Aorta (tissue), 5 donors: ENCODE measurements at regions not wholly inside any gene's neighbourhood (a gene's known extent, or its start where the extent isn't known, plus 50 kb on each side); places are given as distances from the start of the nearest gene placed in this dataset.
A peak's percentile ranks its signal among the peaks of the same experiment; 100 is the strongest.
"Not testable (repeated sequence)": the region's sequence is repeated elsewhere in the genome, so short reads cannot be mapped to it uniquely, and the experiment has no call there.

Source experiments
- ATAC-seq: fragments of 200-7000 bp; cut with Tn5 transposase; one replicate; pipeline ENCODE4 v1.9.1; 2022; ENCODE audit warnings: moderate library complexity; ENCODE audit not compliant: low FRiP score
- DNase-seq, 2 donors: peaks; one replicate each; pipeline ENCODE4 v3.0.0-alpha.2; 2020
- H3K27ac ChIP-seq, 2 donors: one replicate each; pipeline ENCODE4 v1.5.1; 2013; ENCODE audit warnings: low read length in 2 of 2, mild to moderate bottlenecking in 2 of 2, moderate library complexity in 2 of 2, control low read depth in 1 of 2, inconsistent platforms in 1 of 2, low read depth in 1 of 2
- H3K27me3 ChIP-seq, 2 donors: one replicate each; pipeline ENCODE4 v1.6.1; 2013; ENCODE audit warnings: control low read depth in 1 of 2, low read length in 1 of 2, mild to moderate bottlenecking in 1 of 2, moderate library complexity in 1 of 2; ENCODE audit not compliant: insufficient read depth in 2 of 2, control insufficient read depth in 1 of 2
- H3K36me3 ChIP-seq, 2 donors: one replicate each; pipeline ENCODE4 v1.6.1; 2013; ENCODE audit warnings: control low read depth in 1 of 2, low read length in 1 of 2, mild to moderate bottlenecking in 1 of 2; ENCODE audit not compliant: insufficient read depth in 2 of 2, control insufficient read depth in 1 of 2
- H3K4me1 ChIP-seq, 2 donors: one replicate each; pipeline ENCODE4 v1.6.1; 2013; ENCODE audit warnings: low read length in 2 of 2, control low read depth in 1 of 2, mild to moderate bottlenecking in 1 of 2, moderate library complexity in 1 of 2; ENCODE audit not compliant: insufficient read depth in 2 of 2, control insufficient read depth in 1 of 2
- H3K4me3 ChIP-seq, 2 donors: one replicate each; pipeline ENCODE4 v1.5.1; 2013; ENCODE audit warnings: low read length in 2 of 2, control low read depth in 1 of 2, mild to moderate bottlenecking in 1 of 2
- H3K9me3 ChIP-seq: one replicate; pipeline ENCODE4 v1.6.1; 2013; ENCODE audit warnings: mild to moderate bottlenecking, low read length; ENCODE audit not compliant: control insufficient read depth
- WGBS, 2 donors: extraction: QIAGEN DNeasy Blood & Tissue Kit; methylation state at CpG; one replicate each; pipeline ENCODE4 v1.1.7; 2013; 5-methylcytosine and 5-hydroxymethylcytosine counted together
- intact Hi-C, 2 donors: fragments of 100-400 bp; cut with DNase I; formaldehyde crosslinking; loops; one replicate each; pipeline versions ENCODE4 v1.14.2 to v1.15.0; 2022
- donor health status: healthy with polysubstance abuse.
- donor health status: Bipolar disorder and iron deficiency.
- donor health status: DM: no; HTN: no; CAD: no.
- donor health status: DM: no; HTN: no; CAD: no.
- donor health status: DM: yes; HTN: yes; CAD: no.

- Histone ChIP-seq H3K36me3 (no peaks in the 10 kb centered on the region), H3K4me3 (no peak overlapping the region), H3K4me1 (no peaks in the 10 kb centered on the region), H3K9me3 (no peaks in the 10 kb centered on the region), H3K27ac (no peak overlapping the region), H3K27me3 (no peaks in the 10 kb centered on the region)
- intact Hi-C loops: no loop called here
- ATAC-seq (no peak), DNase-seq (no peak)
Observed at GRCh38 chr5:23840083-23840482, 332.7 kb downstream of the PRDM9 start.

DNA sequence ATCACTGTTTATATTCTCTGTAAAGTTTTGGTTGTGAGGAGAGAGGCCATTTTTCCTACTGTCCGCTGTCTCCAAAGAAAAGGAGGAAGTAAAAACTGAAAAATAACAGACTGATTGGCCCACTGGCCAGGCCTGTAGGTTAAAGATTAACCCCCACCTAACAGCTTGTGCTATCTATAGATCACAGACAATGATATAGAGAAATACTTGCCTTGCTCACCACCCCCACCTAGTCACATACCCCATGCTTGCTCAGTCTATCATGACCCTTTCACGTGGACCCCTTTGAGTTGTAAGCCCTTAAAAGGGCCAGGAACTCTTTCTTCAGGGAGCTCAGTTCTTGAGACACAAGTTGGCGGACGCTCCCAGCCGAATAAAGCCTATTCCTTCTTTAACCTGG lies 357.4 kb downstream of the PRDM9 start:
- intact Hi-C loops: no loop called here
- no peak overlapping the region for H3K4me3 ChIP-seq
- no peaks in the 10 kb centered on the region for H3K9me3 ChIP-seq
- no peak for ATAC-seq
- no peaks in the 10 kb centered on the region for H3K4me1 ChIP-seq
- no peak for DNase-seq
- H3K27ac ChIP-seq: no peak overlapping the region
- H3K27me3 ChIP-seq: no peaks in the 10 kb centered on the region
- WGBS, 2 donors: 74 to 80% methylated on average over 5 of the region's 5 CpGs
- H3K36me3 ChIP-seq: no peaks in the 10 kb centered on the region

GRCh38 chr5:23877847-23878246 lies 370.4 kb downstream of the PRDM9 start:
- Histone ChIP-seq H3K4me1 (no peaks in the 10 kb centered on the region), H3K9me3 (no peaks in the 10 kb centered on the region), H3K36me3 (no peaks in the 10 kb centered on the region), H3K4me3 (no peak overlapping the region), H3K27ac (no peak overlapping the region), H3K27me3 (no peaks in the 10 kb centered on the region)
- intact Hi-C loops: no loop called here
- no peak for ATAC-seq
- DNase-seq: no peak
- 89 to 91% methylated on average over 3 of the region's 3 CpGs for WGBS, 2 donors

- H3K27ac ChIP-seq: no peak overlapping the region
- 83 to 84% methylated on average over 4 of the region's 4 CpGs for WGBS, 2 donors
- H3K4me1 ChIP-seq: no peaks in the 10 kb centered on the region
- no peaks in the 10 kb centered on the region for H3K36me3 ChIP-seq
- ATAC-seq (no peak), DNase-seq (no peak)
- H3K4me3 ChIP-seq: no peak overlapping the region
- no peaks in the 10 kb centered on the region for H3K9me3 ChIP-seq
- intact Hi-C loops: no loop called here
- H3K27me3 ChIP-seq: no peaks in the 10 kb centered on the region
Observed at GRCh38 chr5:23884405-23885031, 377.1 kb downstream of the PRDM9 start.

DNA sequence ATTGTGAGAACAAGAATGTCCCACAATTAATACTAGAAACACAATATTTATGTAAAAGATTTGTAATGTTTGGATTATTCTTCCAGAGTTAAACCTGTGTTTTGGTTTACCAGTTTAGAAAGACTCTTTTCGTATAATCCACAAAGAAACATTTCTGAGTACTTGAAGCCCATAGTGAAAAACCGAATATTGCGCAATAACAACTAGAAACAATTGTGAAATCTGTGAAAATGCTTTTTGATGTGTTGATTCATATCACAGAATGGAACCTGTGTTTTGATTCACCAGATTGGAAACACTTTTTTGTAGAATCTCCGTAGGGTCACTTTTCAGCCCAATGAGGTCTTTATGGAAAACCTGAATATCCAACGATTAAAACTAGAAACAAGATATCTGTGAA lies 386.2 kb downstream of the PRDM9 start:
- H3K36me3 ChIP-seq: no peaks in the 10 kb centered on the region
- 88 to 89% methylated on average over 5 of the region's 5 CpGs for WGBS, 2 donors
- no peak overlapping the region for H3K27ac ChIP-seq
- no peaks in the 10 kb centered on the region for H3K9me3 ChIP-seq
- DNase-seq (no peak), ATAC-seq (no peak)
- no peaks in the 10 kb centered on the region for H3K27me3 ChIP-seq
- intact Hi-C loops: no loop called here
- no peak overlapping the region for H3K4me3 ChIP-seq
- no peaks in the 10 kb centered on the region for H3K4me1 ChIP-seq

DNA sequence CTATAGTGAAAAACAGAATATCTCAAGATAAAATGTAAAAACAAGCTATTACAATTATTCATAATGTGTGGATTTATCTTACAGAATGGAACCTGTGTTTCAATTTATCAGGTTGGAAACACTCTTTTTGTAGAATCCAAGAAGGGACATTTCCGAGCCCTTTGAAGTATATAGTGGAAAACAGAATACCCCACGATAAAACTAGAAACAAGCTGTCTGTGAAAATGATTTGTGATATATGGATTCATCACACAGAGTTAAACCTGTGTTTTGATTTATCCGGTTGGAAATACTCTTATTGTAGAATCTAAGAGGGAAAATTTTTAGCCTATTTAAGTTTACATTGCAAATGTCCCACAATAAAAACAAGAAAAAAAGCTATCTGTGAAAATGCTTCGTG lies 388.2 kb downstream of the PRDM9 start:
- intact Hi-C loops: no loop called here
- DNase-seq: no peak
- 72 to 74% methylated on average over 4 of the region's 4 CpGs for whole genome bisulfite sequencing, 2 donors

GRCh38 chr5:23930985-23931384 lies 423.6 kb downstream of the PRDM9 start:
- WGBS, 2 donors: 51 to 60% methylated on average over 3 of the region's 3 CpGs
- Histone ChIP-seq H3K27ac (no peak overlapping the region), H3K9me3 (no peaks in the 10 kb centered on the region), H3K27me3 (no peaks in the 10 kb centered on the region), H3K36me3 (no peaks in the 10 kb centered on the region), H3K4me3 (no peak overlapping the region), H3K4me1 (no peaks in the 10 kb centered on the region)
- intact Hi-C loops: no loop called here
- DNase-seq: no peak
- ATAC-seq: no peak

More for the DNA sequence above, 388.2 kb downstream of the PRDM9 start:
- H3K4me3 ChIP-seq: no peak overlapping the region
- H3K9me3 ChIP-seq: no peaks in the 10 kb centered on the region
- no peak for ATAC-seq
- no peak overlapping the region for H3K27ac ChIP-seq
- no peaks in the 10 kb centered on the region for H3K27me3 ChIP-seq
- H3K36me3 ChIP-seq: no peaks in the 10 kb centered on the region
- H3K4me1 ChIP-seq: no peaks in the 10 kb centered on the region

- DNase-seq: peak in 1 of 2 donors; percentile 61
- H3K4me3 ChIP-seq, ATAC-seq, H3K27ac ChIP-seq, H3K9me3 ChIP-seq, intact Hi-C loops, H3K36me3 ChIP-seq, H3K4me1 ChIP-seq, H3K27me3 ChIP-seq: not testable (repeated sequence)
- WGBS, 2 donors: 82 to 85% methylated on average over 46 to 47 of the region's 47 CpGs
Observed at GRCh38 chr5:23951261-23951928, 444.0 kb downstream of the PRDM9 start.

DNA sequence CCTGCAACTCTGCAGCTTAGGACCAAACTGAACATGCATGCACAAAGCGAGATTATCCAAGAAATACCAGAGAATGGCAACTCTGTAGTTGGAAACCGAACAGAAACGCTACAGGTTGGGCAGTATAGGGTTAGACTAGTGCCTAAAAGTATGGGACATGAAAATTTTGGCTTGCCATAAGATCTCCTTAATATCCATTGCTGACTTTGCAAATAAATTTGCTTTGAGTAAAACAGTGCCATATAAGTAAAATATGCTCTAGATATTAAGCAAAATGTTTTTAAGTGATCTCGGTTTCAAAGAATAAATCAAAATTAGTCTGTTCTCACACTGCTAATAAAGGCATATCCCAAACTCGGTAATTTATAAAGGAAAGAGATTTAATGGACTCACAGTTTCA lies 456.0 kb downstream of the PRDM9 start:
- Histone ChIP-seq H3K4me3 (no peak overlapping the region), H3K27me3 (no peaks in the 10 kb centered on the region), H3K9me3 (no peaks in the 10 kb centered on the region), H3K4me1 (no peaks in the 10 kb centered on the region), H3K36me3 (no peaks in the 10 kb centered on the region), H3K27ac (no peak overlapping the region)
- no peak for ATAC-seq
- no peak for DNase-seq
- 74 to 75% methylated on average over 5 of the region's 5 CpGs for WGBS, 2 donors
- intact Hi-C loops: no loop called here
